ENCODE measurements at regions not wholly inside any gene's neighbourhood (a gene's known extent, or its start where the extent isn't known, plus 50 kb on each side); places are given as distances from the start of the nearest gene placed in this dataset.
"Not testable (repeated sequence)": the region's sequence is repeated elsewhere in the genome, so short reads cannot be mapped to it uniquely, and the experiment has no call there.

DNA sequence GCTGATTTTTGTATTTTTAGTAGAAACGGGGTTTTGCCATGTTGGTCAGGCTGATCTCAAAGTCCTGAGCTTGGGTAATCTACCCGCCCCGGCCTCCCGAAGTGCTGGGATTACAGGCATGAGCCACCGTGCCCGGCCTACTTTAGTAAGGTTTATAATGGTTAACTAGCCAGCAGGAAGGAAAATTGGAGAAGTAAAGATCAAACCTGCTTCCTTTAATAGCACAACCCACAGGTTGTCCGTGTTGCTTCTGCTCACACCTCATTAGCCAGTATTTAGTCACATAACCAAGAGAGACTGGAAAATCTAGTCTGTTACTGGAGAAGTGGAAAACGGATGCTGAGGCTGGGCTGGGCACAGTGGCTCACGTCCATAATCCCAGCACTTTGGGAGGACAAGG is 51.9 kb upstream of the TBL1XR1 start:
- DNase-seq, result no peak

DNA sequence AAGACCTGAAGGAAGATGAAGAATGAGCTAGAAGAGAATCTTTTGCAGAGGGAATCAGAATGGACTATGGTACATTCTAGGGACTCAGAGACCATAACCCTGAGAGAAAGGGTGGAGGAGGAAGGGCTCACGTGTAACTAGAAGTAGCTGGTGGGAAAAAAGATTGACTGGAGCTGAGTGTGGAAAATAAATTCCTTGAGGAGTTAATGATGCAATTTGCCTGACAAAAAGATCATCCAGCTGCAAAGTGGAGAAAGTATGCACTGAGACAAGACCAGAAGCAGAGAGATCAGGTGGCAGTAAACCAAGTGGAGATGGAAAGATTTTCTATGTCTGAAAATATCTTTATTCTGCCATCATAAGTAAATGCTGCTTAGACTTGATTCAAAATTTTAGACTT is 52.9 kb upstream of the TBL1XR1 start:
- DNase-seq, result no peak

DNA sequence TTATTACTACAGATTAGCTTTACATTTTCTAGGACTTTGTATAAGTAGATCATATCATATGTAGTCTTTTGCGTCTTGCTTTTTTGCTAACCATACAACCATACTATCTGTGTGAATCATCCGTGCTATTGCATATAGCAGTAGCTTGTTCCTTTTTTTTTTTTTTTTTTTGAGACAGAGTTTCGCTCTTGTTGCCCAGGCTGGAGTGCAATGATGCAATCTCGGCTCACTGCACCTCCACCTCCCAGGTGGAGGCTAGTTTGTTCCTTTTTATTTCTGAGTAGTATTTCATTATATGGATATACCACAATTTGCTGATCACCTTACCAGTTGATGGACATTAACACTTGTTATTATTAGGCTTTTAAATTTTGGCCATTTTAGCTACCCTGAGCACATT is 54.5 kb upstream of the TBL1XR1 start:
- DNase-seq, result no peak

DNA sequence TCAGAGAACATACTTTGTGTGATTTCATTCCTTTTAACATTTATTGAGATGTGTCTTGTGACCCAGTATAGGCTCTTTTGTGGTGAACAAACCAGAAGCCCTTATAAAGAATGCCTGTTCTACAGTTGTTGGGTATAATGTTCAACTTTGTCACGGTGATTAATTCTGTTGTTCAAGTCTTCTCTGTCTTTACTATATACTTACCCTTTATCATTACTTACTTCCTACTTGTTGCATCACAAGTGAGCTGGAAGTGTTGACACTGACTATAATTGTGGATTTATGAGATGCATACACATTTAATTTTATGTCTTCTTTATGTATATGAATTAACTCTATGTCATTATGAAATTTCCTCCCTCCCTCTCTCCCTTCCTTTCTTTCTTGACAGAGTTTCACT is 59.7 kb upstream of the TBL1XR1 start:
- no peak for DNase-seq

DNA sequence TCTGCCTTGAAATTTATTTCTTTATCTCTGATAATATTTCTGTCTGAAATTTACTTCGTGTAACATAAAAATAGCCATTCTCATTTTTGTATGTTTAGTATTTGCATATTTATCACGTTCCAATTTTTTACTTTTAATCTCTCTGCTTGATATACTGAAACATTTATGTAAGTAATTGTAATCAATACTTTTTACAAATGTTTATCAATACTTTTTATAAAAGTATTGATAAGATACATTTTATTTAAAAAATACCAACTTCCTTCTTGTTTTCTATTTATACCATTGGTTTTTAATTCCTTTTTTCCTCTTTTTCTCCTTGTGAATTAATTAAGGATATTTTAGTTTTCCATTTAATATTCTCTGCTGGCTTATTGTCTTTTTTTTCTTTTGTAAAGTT is 60.3 kb upstream of the TBL1XR1 start:
- DNase-seq, result no peak

DNA sequence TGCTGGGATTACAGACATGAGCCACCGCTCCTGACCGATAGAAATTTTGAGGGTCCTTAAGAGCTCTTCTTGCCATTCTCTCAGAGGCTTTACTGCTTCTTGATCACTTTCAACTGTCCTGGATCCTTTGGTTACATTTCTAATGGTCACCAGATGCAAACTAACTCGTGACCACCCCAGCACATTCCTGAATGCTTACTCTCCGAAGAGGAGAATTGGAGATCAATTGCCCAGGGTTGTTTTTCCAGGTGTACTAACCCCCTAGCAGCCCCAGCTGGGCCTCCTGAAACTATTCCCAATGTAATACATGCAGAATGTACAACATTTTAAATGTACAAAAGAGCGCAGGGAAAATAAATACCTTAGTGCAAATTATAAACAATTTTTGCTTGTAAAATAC is 65.1 kb upstream of the TBL1XR1 start:
- DNase-seq, result no peak

DNA sequence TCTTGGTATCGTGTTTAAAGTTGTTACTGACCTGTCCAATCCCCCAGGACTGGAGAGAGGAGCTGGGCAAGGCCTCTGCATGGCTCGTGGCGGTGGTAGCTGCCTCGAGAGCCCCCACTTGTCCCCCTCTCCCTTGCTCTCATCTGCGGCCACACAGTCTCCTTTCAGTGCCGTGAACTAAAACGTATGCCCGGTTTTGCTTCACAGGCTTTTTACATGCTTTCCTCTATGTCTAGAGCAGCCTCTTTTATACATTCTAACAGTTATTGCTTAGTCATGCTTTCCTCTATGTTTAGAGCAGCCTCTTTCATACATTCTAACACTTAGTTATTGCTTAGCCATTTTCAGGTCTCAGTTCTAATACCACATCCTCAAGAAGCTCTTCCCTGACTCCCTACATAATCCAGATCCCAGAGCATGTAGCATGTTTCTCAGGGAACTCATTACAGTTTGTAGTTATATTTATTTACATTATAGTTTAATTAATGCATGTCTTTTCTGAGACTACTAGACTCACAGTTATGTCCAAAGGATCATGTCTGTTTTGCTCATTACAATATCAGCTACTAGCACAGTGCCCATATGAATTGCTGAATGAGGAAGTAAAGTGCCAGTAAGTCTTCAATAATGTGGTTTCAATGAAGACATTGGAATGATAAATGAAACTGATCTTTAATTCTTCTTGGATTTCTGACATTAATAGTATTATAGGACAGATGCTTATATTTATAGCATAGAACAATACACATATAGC is 66.5 kb upstream of the TBL1XR1 start:
- no peak for DNase-seq

DNA sequence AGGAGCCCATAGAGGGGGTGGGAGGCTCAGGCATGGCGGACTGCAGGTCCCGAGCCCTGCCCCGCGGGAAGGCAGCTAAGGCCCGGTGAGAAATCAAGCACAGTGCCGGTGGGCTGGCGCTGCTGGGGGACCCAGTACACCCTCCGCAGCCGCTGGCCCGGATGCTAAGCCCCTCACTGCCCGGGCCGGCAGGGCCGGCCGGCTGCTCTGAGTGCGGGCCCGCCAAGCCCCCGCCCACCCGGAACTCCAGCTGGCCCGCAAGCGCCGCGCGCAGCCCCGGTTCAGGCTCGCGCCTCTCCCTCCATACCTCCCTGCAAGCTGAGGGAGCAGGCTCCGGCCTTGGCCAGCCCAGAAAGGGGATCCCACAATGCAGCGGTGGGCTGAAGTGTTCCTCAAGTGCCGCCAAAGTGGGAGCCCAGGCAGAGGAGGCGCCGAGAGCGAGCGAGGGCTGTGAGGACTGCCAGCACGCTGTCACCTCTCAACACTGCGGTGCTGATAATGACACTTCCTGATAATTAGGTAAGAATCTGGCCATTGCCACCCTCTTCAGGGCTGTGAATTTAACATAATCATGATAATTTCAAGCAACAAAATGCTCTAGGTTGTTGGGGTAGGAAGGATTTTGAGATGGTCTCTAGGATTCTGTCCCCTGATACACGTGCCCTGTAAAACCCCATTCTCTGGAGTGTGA is 74.7 kb upstream of the TBL1XR1 start:
- not testable (repeated sequence) for DNase-seq

DNA sequence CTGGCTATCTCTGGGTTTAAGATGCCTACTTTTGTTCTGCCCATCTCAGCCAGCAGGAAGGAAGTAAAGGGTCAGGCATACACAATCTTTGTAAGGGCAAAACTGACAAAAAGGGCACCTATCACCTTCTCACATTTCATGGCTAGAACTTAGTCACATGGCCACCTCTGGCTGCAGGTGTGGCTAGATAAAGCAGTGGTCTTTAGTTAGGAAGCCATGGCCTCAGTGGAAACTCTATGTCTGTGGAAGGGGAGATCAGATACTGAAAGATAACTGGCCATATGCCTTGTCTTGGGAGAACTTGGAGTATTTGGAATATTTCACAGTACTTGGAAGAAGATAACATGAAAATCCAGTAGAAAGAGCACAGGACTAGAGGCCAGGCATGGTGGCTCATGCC is 80.7 kb upstream of the TBL1XR1 start:
- DNase-seq, result no peak

DNA sequence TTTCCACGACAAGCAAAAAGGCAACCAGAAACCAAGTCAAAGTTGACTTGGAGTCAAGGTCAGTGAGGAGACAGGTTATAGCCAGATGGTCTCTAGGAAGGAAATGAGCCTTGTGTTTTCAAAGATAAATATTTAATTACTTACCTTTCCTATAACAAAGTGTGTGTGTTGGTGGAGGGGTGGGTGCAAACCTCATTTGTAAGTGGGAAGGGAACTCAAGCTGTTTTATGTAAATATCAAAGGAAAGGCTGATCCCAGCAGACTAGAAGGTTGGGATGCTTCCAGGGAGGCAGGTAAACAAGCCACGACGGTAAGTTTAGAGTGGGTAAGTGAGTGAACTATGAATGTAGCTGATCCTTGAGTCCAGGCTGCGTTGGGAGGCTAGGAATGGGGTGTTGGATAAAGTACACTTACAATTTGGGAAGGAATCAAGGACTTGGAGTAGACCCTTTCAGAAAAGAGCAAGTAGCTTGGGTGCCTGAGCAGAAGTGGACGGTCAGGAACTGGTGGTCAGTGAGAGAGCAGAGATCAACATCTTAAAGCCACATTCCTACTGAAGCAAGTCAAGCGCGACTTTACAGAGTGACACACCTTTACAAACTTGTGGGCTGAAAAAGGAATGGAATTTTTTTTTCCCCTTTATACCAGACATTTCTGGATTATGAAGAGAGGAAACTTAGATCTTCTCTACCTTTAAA is 82.0 kb upstream of the TBL1XR1 start:
- peak; percentile 44 for DNase-seq

DNA sequence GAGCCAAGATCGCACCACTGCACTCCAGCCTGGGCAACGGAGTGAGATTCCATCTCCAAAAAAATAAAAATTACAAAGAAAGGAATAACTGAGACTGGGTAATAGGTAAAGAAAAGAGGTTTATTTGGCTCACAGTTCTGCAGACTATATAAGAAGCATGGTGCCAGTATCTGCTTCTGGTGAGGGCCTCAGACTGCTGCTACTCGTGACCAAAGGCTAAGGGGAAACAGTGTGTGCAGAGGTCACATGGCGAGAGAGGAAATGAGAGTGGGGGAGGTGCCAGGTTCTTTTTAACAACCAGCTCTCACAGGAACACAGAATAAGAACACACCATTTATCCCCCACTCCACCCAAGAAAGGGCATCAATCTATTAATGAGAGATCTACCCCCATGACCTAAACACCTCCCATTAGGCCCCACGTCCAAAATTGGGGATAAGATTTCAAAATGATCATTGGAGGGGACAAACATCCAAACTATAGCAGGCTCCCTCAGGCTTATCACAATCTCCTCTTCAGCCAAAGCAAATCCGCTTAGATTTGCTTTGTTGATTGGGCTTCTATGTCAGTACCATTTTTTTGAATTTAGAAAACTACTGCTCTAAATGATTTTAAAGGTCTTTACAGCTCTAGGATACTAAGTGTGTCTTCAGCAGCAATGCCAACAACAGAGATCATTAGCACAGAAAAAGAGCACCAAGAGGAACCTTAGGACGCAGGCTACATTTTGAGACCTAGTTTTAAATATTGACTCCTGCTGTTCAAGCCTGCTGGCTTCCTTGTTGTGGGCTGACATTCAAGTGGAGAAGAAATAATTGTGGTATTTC is 84.2 kb upstream of the TBL1XR1 start:
- DNase-seq, result peak; percentile 92

DNA sequence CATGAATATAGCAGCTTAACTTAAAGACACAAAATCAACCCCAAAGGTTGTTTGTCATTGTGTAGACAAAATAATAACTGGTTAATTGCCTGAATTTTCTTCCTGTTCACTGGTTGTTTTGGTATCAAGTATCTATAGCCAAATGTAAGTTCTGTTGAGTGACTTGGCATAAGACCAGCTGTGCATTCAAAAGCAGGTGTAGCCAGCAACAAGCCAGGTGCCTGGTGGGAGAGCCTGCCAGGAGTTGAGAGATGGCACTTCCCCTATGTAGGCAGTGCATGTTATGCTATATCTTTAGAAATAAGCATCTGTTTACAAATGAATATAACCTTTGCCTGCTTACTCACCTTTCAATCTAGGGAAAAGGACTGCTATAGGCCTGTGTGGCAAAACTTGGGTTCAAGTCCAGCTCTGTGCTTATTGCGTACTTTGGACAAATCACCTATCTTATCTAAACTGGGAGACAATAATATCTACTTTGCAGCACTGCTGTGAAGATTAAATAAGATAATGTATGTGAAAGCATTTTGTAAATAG is 84.9 kb upstream of the TBL1XR1 start:
- DNase-seq, result peak; percentile 92

DNA sequence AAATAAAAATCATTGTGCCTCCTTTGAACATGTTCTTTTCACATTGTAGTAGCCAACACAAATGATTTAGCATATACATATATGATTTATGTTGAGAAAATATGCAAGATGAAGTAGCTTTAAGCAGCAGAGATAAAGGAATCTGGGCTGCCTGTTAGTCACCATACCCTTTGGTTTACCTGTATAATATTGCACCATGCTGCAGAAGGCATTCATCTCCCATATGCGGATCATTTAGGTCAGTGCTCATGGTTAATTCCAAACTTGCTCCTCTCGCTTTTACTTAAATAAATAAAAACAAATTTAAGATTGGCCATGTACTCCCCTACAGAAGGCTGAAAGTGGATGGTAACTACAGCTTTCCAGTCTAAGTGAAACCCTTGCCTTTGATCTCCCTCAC is 86.7 kb upstream of the TBL1XR1 start:
- no peak for DNase-seq

DNA sequence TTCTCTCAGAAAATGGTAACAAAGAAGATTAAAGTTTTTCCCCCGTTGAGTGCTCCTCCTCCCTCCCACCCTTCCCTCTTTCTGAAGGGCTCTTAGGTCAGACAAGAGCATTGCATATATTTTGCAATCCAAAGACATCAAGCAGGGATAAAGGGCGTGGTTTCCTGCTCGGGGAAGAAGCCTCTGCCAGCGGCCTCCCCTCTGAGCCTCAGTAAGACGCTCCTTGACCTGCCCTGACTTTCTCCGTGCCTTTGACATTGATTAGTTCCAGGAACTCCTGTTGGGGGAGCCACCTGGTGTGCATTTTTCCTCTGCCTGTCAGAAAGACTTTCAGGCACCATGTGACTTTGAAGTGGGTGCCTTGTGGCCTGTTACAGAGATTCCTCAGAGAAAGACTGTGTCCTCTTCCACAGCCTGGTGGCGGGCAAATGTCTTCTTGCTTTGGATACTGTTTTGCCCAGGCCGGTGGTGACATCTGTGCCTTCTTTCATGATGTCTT is 87.2 kb upstream of the TBL1XR1 start:
- peak; percentile 17 for DNase-seq

DNA sequence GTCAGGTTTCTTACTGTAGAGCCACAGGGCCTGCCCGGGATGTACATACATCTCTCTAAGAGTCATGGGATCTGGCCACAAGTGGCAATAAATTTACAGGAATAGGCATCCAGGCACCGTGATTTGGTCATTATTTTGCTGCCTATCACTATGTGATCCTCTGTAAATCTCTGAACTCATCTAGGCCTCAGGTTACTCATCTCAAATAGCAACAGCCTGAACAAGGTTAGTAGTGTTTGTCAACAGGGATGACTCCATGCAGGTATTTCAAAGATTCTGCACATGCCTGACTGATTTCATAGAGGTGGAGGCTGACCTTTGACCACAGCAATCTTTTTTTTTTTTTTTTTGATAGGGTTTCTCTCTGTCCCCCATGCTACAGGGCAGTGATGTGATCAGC is 88.8 kb upstream of the TBL1XR1 start:
- no peak for DNase-seq

DNA sequence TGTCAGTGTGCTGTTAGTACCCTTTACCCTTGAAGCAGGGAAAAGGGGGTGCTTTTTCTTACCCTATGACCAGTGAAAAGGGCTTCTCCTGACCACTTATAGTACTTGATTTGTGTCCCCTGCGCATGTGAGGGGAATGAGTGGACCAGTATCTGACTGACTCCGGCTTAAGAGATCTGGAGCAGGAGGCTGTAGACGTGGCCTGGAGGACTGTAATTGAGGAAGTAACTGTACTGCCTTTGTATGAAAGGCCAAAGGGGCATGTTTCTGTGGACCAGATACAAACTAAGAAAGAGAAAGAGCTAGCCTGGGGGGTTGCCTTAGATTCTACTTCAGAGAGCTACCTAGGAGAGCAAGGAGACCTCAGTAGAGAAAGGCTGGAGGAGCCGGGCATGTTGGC is 89.9 kb upstream of the TBL1XR1 start:
- no peak for DNase-seq

DNA sequence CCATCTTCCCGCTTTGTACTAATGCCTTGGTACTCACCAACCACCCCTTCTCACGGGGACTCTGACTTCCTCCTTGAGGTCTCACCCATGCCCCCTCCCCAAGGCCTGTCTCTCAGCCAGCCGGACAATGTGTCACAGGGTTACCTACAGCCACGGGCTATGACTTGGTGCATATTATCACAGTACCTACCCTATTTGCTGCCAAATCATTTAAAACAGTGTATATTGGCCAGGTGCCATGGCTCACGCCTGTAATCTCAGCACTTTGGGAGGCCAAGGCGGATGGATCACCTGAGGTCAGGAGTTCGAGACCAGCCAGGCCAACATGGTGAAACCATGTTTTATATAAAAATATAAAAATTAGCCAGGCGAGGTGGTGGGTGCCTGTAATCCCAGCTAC is 93.4 kb upstream of the TBL1XR1 start:
- no peak for DNase-seq

DNA sequence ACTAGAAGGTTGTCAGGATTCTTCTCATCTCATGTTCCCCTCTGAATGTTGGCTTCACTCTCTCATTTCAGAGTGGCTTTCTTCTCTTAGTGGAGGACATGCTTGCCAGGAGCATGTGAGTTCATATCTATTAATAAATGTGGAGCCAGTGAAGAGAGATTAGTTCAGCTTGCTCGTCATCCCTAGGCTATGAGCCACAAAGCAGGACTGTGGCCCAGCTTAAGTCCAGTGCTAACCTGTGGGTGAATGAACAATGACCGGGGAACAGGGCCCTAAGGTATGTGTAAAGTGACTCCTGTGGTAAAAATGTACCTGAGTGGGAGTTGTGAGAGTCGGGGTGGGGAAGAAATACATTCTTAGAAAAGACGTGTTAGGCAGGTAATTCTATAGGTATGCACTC is 96.9 kb upstream of the TBL1XR1 start:
- DNase-seq, result no peak

DNA sequence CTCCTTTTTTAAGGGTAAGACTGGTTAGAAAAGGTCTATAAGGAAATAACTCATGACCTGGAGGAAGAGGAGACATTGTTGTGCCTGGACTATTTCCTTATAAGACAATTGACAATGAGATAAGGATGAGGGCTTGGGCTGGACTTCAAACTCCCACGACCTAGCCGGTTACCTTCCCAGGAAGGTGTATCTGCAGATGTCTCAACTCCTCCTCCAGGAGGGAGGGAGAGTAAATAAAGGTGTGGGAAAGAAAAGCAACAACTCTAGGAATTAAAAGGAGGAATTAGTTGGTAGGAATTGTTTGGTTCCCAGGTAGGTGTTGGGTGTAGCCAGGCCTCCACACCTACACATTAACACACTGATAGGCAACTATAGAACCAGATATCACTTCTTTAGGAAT is 97.8 kb upstream of the TBL1XR1 start:
- no peak for DNase-seq

DNA sequence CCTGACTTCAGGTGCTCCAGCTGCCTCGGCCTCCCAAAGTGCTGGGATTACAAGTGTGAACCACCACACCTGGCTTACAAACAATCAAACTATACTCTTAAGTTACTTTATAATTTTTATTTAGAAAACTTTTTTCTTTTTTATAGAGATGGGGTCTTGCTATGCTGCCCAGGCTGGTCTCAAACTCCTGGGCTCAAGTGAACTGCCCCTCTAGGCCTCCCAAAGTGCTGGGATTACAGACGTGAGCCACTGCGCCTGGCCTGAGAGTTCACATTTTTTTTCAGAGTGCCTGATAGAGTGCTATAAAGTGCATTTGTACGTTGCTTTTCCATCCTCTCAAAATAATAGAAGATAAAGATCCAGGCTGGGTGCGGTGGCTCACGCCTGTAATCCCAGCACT is 102.0 kb upstream of the TBL1XR1 start:
- no peak for DNase-seq

DNA sequence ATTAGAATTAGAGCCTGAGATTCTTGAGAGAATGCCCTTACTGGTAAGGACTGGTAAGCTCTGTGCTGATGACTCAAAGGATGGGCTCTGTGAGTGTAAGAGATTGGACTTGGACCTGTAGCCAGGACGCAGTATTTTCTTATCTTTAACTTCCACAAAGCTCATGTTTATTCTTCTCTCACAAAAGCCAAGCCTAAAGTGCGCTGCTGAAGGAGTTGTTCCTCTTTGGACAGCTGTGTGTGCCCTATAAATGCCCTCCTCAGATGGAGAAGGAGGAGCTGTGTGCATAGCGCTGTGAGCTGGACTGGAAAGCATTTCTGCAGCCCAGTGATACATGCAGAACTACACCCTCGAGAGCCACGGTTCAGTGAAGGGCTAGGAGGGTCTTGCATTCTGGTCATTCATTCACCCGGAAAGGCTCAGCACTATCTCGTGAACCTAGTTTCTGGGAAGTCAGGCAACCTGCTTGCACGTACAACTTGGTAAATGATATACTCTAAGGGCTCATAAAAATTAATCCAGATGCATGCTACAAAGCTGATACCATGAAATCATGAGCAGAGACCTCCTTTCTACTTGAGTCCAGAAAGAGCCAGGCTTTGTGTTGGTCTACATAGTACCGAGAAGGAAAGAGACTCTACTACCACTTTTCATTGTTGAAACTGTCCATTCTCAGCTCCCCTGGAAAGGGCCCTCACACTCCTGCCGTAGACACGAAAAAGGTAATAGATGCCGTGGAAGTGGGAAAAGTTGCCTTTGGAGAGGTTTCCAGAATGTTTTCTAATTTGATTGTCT is 103.0 kb upstream of the TBL1XR1 start:
- DNase-seq, result no peak

DNA sequence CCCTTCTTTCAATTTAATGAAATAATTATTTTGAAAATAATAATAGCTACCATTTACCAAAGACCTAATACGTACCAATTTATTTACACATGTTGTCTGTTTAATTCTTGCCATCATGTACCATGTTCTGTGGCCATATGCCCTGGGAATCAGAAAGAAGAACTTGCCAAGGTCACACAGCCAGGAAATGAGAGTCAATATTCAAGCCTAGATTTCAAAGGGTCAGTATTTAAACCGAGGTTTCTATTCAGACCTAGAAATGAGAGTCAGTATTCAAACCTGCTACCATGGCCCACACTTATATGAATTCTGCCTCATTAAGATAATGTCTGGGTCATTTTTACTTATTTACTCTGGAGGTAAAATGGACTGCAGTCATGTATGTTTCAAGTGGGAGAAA is 103.6 kb upstream of the TBL1XR1 start:
- DNase-seq, result no peak
